RPMI7951 (cell line): ENCODE measurements at regions not wholly inside any gene's neighbourhood (a gene's known extent, or its start where the extent isn't known, plus 50 kb on each side); places are given as distances from the start of the nearest gene placed in this dataset.

ENCODE experiments used
- DNase-seq: peaks from one replicate; pipeline ENCODE4 v3.0.0-alpha.2; 2012; ENCODE audit warnings: low read depth

DNA sequence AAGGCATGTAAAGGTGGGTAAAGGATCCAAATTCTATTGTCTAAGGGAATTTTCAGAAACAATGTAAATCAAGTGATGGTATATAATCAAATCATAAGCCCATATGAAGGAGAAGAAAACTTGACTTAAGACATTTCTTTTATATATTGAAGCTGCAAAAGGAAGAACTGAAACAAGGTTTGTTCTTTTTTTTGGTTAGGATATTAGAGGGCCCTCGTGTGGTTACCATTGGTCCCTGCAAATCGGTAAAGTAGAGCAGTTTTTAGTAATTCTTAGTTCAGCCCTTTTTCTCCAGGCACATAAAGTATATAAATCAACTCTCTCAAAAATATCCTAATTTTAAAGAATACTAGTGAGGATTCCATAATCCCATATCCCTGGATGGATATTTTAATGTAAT, 105.6 kb upstream of the STK17B start:
- DNase-seq: peak; percentile 51

DNA sequence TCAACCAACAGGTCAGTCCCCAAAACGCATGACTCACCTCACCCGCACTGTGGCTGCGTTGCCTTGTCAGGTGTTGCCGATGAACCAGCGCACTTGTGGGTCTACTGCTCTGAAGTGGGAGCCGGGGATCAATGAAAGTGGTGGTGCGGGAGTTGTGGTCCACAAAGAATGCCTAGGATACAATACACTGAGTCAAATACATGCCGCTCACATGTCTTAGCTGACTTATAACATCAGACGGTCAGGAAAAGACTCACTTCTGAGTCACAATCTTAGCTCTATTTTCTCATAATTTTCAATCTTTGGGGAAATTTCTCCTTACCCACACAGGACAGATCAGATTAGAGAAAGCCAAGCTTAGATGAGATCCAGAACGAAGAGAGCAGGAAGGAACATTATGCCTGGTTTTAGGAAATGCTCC, 107.1 kb upstream of the STK17B start:
- DNase-seq: peak; percentile 80

DNA sequence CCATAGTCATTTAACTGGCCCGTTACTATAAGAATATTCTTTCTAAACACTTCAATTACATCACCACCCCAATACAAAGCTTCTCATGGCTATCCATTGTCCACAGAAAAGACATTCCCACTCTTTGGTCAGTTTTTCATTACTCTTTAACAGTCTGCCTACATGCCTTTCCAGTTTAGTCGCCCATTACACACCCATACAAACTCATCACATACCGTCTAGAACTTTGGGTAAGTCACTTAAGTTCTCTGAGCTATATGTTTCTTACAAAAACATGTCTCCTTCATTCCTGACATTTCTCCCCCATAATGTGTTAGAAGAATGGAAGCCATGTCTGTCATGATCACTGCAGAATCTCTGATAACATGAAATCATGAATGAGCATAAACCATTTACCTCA, 108.2 kb upstream of the STK17B start:
- no peak for DNase-seq

DNA sequence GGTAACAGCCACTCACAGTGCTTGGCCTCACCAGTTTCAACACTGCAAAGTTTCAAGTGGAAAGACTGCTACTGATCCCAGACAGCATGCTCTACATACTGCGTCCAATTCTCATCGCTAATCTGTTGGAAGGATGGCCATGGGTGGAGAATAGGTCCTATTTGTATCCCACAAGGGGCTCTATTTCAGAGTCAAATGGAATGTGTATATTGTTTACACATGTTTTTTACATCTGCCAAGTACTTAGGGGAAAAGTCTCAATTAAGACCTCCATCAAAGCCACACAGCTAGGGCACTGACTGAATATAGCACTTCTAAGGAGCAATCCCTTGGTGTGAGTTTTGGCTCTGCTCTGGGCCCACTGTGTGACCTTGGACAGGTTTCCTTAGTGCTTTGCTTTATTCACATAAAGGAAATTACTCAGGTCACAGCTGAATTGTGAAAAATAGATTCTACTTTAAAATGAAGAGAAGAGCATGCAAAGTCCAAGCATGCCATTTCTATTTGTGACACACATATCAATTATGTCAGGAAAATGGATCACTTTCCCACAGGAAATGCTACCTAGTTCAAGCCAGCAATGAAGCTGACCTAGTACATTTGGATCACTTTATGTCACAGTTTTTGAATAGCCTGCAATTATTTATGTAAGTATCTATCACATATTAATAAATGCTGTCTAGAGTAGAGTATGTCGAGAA, 112.9 kb upstream of the STK17B start:
- no peak for DNase-seq

GRCh38 chr2:196284866-196285557, 113.6 kb upstream of the STK17B start:
- DNase-seq: no peak

- no peak for DNase-seq
Observed at GRCh38 chr2:196286821-196287220, 115.4 kb upstream of the STK17B start.

- DNase-seq: no peak
Observed at GRCh38 chr2:196287523-196287922, 116.1 kb upstream of the STK17B start.

DNA sequence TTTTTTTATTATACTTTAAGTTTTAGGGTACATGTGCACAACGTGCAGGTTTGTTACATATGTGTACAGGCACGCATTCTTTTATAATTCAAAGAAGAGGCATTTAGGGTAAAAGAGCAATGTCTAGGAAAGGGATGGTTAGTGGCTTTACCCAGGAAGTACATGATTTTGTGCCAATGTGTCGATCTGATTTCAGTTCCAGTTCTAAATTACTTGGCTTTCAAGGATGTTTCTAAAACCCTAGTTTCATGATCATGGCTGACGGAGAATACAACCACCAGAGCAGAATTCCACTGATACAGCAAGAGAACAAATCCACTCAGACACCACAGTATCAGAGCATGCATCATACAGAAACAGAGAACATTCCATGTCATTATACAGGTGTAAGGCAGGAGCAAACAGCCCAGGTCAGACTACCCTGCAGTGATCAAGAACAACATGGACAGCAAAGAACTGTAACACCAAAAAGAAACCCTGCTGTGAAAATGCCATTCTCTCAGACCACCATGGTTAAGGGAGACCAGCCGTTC, 116.7 kb upstream of the STK17B start:
- no peak for DNase-seq

DNA sequence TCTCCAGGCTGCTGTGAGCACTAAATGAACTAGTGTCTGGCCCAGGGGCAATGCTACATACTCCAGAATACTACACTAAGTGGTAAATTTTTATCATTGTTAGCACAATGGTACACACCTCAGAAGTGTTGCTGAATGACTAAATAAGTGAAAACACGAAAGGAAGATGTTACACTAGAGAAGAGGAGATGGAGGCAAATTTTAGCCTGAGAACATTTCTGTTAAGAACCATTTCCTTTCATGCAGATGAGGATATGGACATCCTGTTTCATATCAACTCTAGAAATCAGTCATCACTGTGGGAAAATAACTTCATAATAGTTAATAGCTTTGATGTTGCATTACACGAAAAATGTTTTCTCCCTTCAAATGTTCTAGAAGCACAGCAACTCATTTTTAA, 117.6 kb upstream of the STK17B start:
- DNase-seq: no peak

GRCh38 chr2:196290136-196290535, 118.8 kb upstream of the STK17B start:
- DNase-seq: no peak

DNA sequence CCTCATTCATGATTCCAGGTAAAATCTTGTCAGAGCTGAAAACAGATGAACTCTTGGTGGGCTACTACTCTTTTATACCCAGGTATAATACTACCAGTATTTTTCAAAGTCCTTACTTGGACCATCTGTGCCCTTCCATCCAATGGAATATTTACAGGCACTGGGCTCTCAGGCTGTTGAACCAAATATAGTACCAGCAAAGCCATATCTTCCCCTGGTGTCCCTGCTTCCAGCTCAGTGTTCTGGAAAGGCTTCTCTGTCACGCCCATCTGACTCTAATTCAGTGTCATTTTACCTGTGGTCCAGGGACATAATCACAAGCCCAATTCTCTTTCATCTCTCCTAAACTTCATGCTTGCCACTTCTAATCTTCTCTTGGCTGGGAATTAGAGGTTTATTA, 119.2 kb upstream of the STK17B start:
- no peak for DNase-seq

DNA sequence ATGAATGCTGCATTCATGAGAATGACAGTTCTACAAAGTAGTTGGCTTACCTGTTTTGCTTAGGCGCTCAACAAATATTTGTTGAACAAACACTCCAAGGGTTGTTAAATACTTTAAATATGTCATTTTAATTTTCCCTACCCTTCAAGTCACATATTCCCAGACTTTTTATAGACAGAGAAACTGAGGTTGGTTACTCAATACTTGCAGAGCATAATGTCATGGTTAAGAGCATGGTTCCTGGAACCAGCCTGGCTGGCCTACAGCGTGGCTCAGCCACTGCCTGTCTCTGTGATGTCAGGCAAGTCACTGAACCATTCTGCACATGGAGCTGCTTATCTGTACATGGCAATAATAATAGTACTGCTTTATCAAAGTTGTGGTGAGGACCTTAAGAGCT, 120.0 kb upstream of the STK17B start:
- no peak for DNase-seq

- peak; percentile 83 for DNase-seq
Observed at GRCh38 chr2:196291873-196292800, 120.8 kb upstream of the STK17B start.

GRCh38 chr2:196293751-196294515, 122.6 kb upstream of the STK17B start:
- DNase-seq: peak; percentile 90

GRCh38 chr2:196294516-196294909, 123.1 kb upstream of the STK17B start:
- DNase-seq: no peak

DNA sequence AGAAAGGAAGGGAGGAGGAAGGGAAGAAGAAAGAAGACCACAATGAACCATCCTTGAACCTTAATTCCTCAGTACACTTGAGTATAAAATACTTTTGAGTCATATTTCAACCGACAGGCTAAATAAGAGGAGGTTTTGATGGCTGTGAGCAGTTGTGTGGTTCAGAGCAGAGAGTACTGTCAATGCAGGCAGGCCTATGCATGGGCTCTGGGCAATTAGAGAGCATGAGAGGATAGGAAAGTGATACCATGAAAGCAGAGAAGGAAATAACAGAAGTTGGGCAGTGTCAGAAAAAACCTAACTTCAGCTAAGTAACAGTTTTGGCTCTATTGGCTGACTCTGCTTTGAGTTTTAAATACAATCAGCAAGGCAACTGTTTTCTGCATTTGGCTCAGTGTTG, 123.6 kb upstream of the STK17B start:
- peak; percentile 17 for DNase-seq

DNA sequence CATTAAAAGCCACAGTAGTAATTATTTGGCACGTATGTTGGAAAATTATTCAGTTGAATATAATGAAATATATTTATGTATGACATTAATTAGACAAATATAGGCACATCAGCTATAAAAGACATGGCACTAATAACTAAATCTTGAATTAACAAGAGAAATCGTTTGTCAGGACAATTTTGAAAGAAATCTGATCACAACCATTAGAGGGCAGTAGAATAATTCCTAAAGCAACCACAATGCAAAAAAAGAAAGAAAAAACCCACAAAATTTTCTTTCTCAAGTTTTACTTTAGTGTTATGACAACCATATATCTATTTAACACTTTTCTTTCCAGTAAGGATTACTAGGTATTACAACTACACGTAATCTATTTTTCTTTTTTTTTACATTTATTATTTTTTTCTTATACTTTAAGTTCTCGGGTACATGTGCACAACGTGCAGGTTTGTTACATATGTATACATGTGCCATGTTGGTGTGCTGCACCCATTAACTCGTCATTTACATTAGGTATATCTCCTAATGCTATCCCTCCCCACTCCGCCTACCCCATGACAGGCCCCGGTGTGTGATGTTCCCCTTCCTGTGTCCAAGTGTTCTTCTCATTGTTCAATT, 126.8 kb upstream of the STK17B start:
- DNase-seq: peak; percentile 40

GRCh38 chr2:196307775-196308305, 136.5 kb upstream of the STK17B start:
- DNase-seq: no peak

DNA sequence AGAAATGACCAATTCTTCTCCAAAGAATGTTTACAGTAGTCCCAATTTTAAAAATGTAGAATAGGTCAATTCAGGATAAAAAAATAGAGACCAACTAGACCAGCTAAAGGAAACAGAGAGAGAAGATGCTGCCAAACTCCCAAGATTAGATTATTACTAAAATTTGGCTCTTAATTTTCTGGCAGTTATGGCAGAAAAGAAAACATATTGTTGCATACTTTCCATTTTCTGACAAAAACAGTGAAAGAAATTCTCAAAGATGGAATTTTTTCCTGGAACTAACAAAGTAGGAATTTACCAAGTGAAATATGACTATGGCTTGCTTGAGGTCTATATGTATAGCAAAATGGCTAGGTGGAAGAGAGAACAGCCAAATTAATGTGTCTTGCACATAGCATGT, 138.3 kb upstream of the STK17B start:
- no peak for DNase-seq

GRCh38 chr2:196314157-196314556, 142.8 kb upstream of the STK17B start:
- no peak for DNase-seq

DNA sequence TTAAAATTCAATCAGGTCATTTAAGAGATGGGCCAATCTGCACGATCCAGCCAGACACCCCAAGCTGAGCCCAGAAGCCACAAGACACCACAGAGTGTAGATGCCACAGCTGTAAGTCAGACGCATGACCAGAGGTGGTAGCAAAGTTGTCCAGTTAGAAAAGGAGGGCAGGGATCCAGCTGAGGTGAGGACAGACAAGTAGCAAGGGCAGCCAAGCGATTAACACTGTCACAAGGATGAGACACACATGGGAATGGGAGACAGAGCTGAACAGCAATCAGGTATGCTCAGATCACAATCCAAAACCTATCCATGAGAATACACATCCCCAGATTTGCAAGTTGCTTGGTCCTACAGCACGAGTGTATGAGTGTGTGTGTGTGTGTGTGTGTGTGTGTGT, 143.4 kb upstream of the STK17B start:
- peak; percentile 53 for DNase-seq
